A549 (cell line): ENCODE measurements at regions not wholly inside any gene's neighbourhood (a gene's known extent, or its start where the extent isn't known, plus 50 kb on each side); places are given as distances from the start of the nearest gene placed in this dataset.

Source experiments
- CTCF ChIP-seq: fragments of >200 bp; sonication (Bioruptor Twin); formaldehyde crosslinking; IDR thresholded peaks from 3 replicates; pipeline ENCODE4 v1.5.1; 2016
- ELK1 ChIP-seq: fragments of 150-350 bp; IDR thresholded peaks from 2 replicates; pipeline ENCODE4 v1.6.1; 2014; ENCODE audit warnings: low read depth, mild to moderate bottlenecking, low read length
- EP300 ChIP-seq, 2 experiments: fragments of >200 bp; sonication (Bioruptor Twin); formaldehyde crosslinking; IDR thresholded peaks; 2 replicates in 1 of 2; 3 replicates in 1 of 2; pipeline ENCODE4 v1.6.1; 2016 to 2017
- KDM1A ChIP-seq: fragments of 200-600 bp; sonication (generic); IDR thresholded peaks from 2 replicates; pipeline ENCODE4 v1.6.1; 2016; ENCODE audit warnings: low read depth, mild to moderate bottlenecking
- MAX ChIP-seq: IDR thresholded peaks from 2 replicates; pipeline ENCODE4 v1.6.1; 2012
- POLR2A ChIP-seq: IDR thresholded peaks from 2 replicates; pipeline ENCODE4 v1.6.1; 2012; ENCODE audit warnings: mild to moderate bottlenecking, low read length
- REST ChIP-seq: fragments of 200-600 bp; sonication (generic); IDR thresholded peaks from 2 replicates; pipeline ENCODE4 v1.6.1; 2016; ENCODE audit warnings: antibody characterized with exemption, mild to moderate bottlenecking, moderate library complexity
- RNF2 ChIP-seq: fragments of 200-600 bp; sonication (generic); IDR thresholded peaks from 2 replicates; pipeline ENCODE4 v1.6.1; 2016; ENCODE audit warnings: low read depth, mild to moderate bottlenecking, antibody characterized with exemption, moderate library complexity, borderline replicate concordance
- SMC3 ChIP-seq: fragments of >200 bp; sonication (Bioruptor Twin); formaldehyde crosslinking; IDR thresholded peaks from 3 replicates; pipeline ENCODE4 v1.6.1; 2018; ENCODE audit warnings: inconsistent platforms
- SREBF2 ChIP-seq: fragments of 450-650 bp; IDR thresholded peaks from 2 replicates; pipeline ENCODE4 v1.6.1; 2014; ENCODE audit warnings: mild to moderate bottlenecking, moderate library complexity
- ZC3H11A ChIP-seq: fragments of 450-650 bp; IDR thresholded peaks from 2 replicates; pipeline ENCODE4 v1.6.1; 2014; ENCODE audit warnings: antibody characterized with exemption, mild to moderate bottlenecking
- ZSCAN20 ChIP-seq: fragments of 250-450 bp; sonication (Bioruptor Pico); IDR thresholded peaks from 2 replicates; pipeline ENCODE4 v1.8.0; 2022; ENCODE audit warnings: mild to moderate bottlenecking, moderate library complexity

DNA sequence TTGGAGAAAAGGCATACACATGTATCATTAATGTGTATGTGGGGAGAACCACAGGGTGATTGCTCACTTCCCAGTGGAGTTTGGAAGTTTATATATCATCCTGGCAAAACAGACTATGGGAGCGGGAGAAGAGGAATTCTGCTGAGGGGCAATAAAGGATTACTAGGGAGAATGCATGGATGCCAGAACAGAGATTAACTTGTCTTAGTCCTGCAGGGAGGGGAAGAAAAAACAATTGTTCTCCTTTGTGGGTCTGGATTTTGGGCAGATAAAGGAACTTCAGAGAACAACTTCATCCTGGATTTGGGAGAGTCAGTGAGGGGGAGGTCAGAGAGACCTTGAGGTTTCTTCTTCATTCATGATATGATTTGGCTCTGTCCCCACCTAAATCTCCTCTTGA is 55.9 kb upstream of the SOX13 start:
- TF ChIP-seq CTCF (no peak), REST (no peak), ZSCAN20 (CRISPR knock-in tag) (no peak), RNF2 (no peak), EP300 (IDR thresholded peaks at IDR 0.05) (no peak), ZC3H11A (no peak), SREBF2 (no peak), ELK1 (no peak), KDM1A (no peak), MAX (no peak), POLR2A (no peak), SMC3 (no peak)
